ENCODE measurements at regions not wholly inside any gene's neighbourhood (a gene's known extent, or its start where the extent isn't known, plus 50 kb on each side); places are given as distances from the start of the nearest gene placed in this dataset.

DNA sequence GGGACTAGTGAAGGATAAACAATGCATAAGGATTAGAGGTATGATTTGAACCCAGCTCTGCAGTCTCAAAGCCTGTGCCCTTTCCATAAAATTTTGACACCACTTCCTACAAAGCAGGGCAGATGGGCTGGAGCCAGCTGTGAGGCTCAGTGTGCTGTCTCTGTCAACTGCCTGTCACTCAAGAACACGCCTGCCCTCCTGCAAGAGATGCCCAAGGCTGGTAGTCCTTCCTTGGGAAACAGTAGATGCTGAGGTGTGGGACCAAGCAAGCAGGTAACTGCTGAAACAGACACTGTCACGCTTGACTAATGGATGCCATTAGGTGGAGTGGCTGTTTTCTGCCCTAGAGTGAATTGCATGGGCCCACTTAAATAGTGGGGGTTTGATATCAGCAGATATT lies 402.0 kb downstream of the PTPRU start:
- H3K4me3 ChIP-seq: no peak overlapping the region
- DNase-seq: no peak
- H3K27ac ChIP-seq: no peak overlapping the region
- peaks cover 0 to 19% (median 0%) of the 10 kb centered on the region in 7 donors for H3K27me3 ChIP-seq (replicated peaks in 1 of 7)
- intact Hi-C loops (cut with DNase I; ENCODE audit: low total_unique reads): no loop called here
- no peaks in the 10 kb centered on the region for H3K36me3 ChIP-seq
- 63 to 92% (median 78%) methylated on average over 2 of the region's 2 CpGs for WGBS, 5 donors
- no peaks in the 10 kb centered on the region for H3K4me1 ChIP-seq
- TF ChIP-seq, protein P1, sequence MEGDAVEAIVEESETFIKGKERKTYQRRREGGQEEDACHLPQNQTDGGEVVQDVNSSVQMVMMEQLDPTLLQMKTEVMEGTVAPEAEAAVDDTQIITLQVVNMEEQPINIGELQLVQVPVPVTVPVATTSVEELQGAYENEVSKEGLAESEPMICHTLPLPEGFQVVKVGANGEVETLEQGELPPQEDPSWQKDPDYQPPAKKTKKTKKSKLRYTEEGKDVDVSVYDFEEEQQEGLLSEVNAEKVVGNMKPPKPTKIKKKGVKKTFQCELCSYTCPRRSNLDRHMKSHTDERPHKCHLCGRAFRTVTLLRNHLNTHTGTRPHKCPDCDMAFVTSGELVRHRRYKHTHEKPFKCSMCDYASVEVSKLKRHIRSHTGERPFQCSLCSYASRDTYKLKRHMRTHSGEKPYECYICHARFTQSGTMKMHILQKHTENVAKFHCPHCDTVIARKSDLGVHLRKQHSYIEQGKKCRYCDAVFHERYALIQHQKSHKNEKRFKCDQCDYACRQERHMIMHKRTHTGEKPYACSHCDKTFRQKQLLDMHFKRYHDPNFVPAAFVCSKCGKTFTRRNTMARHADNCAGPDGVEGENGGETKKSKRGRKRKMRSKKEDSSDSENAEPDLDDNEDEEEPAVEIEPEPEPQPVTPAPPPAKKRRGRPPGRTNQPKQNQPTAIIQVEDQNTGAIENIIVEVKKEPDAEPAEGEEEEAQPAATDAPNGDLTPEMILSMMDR (IDR thresholded peaks at IDR 0.05 in 8 of 11, conservative IDR thresholded peaks at IDR 0.05 in 3 of 11): no peak
- TF ChIP-seq POLR2A (IDR thresholded peaks at IDR 0.05) (no peak), POLR2AphosphoS5 (IDR thresholded peaks at IDR 0.05) (no peak)
- H3K9me3 ChIP-seq: no peaks in the 10 kb centered on the region

DNA sequence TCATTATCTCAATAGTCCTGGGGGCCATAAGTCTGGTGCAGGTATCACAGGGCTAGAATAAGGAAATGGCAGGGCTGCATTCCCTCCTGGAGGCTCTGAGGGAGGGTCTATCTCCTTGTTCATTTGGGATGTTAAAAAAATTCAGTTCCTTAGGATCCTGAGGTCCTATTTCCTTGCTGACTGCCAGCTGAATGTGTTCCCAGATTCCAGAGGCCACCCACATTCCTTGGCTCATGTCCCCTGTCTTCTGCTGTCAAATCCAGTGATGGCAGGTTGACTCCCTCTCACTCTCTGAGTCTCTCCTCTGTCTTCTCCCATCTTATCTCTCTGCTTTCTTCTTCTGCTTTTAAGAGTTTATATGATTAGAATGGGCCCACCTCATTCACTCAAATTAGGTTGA lies 400.6 kb downstream of the PTPRU start:
- no peak for DNase-seq
- intact Hi-C loops (cut with DNase I; ENCODE audit: low total_unique reads): no loop called here
- Histone ChIP-seq H3K36me3 (no peaks in the 10 kb centered on the region), H3K4me1 (peaks cover 0 to 3% (median 0%) of the 10 kb centered on the region in 6 donors), H3K9me3 (no peaks in the 10 kb centered on the region), H3K27ac (no peak overlapping the region), H3K27me3 (replicated peaks in 1 of 7) (peaks cover 0 to 21% (median 0%) of the 10 kb centered on the region in 7 donors), H3K4me3 (no peak overlapping the region)
- TF ChIP-seq POLR2AphosphoS5 (IDR thresholded peaks at IDR 0.05) (no peak), POLR2A (IDR thresholded peaks at IDR 0.05) (no peak)
- TF ChIP-seq, protein P1 (IDR thresholded peaks at IDR 0.05 in 8 of 11, conservative IDR thresholded peaks at IDR 0.05 in 3 of 11): no peak

DNA sequence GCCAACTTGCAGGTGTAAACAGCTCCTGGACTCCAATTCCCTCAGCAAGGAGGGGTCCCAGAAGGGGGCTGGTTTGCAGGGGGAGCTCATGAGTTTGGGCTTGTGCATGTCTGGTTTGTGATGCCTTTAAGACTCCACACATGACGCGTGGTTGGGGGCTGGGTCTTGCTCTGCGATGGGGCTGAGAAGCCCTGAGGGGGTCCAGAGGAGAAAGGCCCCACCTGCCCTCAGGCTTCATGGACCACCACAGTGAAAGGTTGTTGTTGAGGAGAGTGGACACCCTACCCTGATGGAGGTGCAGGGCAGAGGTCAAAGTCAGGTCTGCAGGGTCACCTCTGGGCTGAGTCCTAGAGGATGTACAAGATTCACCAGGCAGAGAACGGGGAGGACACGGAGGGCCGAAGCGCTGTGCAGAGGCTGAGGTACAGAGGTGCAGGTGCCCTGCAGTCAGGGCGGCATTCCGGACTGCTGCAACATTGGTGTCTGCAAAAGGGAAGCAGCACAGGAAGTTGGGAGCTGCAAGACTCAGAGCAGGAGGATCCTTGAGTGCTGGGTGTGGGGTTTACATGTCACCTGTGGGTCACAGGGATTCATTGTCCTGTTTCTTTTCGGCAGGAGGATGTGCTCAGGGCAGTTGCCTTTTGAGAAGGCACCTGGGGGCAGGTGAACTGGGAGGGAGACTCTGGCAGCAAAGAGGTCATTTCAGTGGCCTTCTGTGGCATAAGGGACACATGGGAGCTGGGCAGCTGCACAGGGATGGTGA lies 399.4 kb downstream of the PTPRU start:
- TF ChIP-seq POLR2A (IDR thresholded peaks at IDR 0.05) (no peak), POLR2AphosphoS5 (IDR thresholded peaks at IDR 0.05) (no peak)
- TF ChIP-seq, protein P1 (IDR thresholded peaks at IDR 0.05 in 8 of 11, conservative IDR thresholded peaks at IDR 0.05 in 3 of 11): no peak
- Histone ChIP-seq H3K9me3 (no peaks in the 10 kb centered on the region), H3K36me3 (no peaks in the 10 kb centered on the region), H3K27me3 (replicated peaks in 1 of 7) (peaks cover 0 to 21% (median 0%) of the 10 kb centered on the region in 7 donors), H3K4me1 (peaks cover 0 to 7% (median 0%) of the 10 kb centered on the region in 6 donors), H3K4me3 (no peak overlapping the region), H3K27ac (no peak overlapping the region)
- 84 to 93% (median 87%) methylated on average over 10 of the region's 10 CpGs for WGBS, 5 donors
- intact Hi-C loops (cut with DNase I; ENCODE audit: low total_unique reads): no loop called here
- no peak for DNase-seq

DNA sequence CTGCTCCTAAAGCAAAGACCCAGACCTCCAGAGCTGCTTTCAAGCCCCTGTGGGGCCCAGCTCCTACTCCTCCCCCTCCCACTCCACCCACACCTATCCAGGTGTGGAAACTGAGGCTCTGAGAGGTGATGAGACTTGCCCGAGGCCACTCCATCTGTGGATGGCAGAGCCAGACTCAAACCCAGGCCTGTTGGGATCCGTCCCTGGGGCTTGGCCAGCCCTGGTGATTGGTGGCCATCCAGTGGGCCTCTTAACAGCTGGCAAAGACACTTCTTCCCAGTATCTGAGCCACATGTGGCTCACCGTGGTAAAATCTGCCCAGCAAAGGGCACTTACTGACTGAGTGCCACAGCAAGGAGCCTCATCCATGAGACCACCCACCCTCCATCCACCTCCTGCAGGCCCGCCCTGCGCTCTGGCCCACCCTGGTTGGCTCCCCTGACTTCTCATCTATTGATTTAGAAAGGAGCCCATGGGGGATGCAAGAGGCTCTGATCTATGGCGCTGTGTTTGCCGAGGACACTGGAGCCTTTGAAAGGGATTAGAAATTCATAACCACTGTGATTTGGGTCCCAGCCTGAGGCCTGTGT lies 398.5 kb downstream of the PTPRU start:
- H3K36me3 ChIP-seq: no peaks in the 10 kb centered on the region
- intact Hi-C loops (cut with DNase I; ENCODE audit: low total_unique reads): no loop called here
- H3K27ac ChIP-seq: no peak overlapping the region
- peaks cover 0 to 7% (median 0%) of the 10 kb centered on the region in 6 donors for H3K4me1 ChIP-seq
- H3K9me3 ChIP-seq: no peaks in the 10 kb centered on the region
- DNase-seq: no peak
- WGBS, 5 donors: 86 to 98% (median 89%) methylated on average over 5 to 7 of the region's 7 CpGs
- peaks cover 0 to 23% (median 0%) of the 10 kb centered on the region in 7 donors for H3K27me3 ChIP-seq (replicated peaks in 1 of 7)
- no peak overlapping the region for H3K4me3 ChIP-seq
- TF ChIP-seq POLR2AphosphoS5 (IDR thresholded peaks at IDR 0.05): no peak
- TF ChIP-seq, protein P1 (IDR thresholded peaks at IDR 0.05 in 8 of 11, conservative IDR thresholded peaks at IDR 0.05 in 3 of 11): no peak
- TF ChIP-seq POLR2A (IDR thresholded peaks at IDR 0.05): no peak

Data from spleen (tissue), 11 donors.